GM18505 (cell line): ENCODE measurements at regions not wholly inside any gene's neighbourhood (a gene's known extent, or its start where the extent isn't known, plus 50 kb on each side); places are given as distances from the start of the nearest gene placed in this dataset.

ENCODE experiments used
- ATAC-seq: cut with Tn5 transposase; IDR thresholded peaks from one replicate; pipeline ENCODE4 v1.9.1; 2021; ENCODE audit not compliant: unreplicated experiment
- POLR2A ChIP-seq: IDR thresholded peaks from 4 replicates; pipeline ENCODE4 v1.6.1; 2011; ENCODE audit warnings: borderline replicate concordance; ENCODE audit not compliant: insufficient read depth, insufficient read length; ENCODE audit errors: extremely low read depth

DNA sequence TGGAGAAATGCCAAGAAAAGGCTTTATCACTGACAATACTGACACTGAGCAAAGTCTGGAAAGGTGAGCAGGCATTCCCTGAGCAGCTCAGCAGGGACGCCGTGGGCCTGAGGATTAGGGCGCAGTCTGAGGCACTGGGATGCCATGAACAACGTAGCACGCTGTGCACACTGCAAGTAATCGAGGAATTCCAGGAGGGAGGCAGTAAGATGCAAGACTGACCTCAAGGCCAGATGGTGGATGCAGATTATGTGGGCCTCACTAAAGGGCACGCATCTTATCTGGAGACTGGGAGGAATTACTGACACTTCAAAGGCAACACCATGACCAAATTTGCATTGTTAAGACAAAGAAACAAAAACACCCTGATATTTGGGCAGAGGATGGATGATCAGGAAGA lies 50.4 kb upstream of the OPCML start:
- no peak for ATAC-seq
- no peak for TF ChIP-seq POLR2A

DNA sequence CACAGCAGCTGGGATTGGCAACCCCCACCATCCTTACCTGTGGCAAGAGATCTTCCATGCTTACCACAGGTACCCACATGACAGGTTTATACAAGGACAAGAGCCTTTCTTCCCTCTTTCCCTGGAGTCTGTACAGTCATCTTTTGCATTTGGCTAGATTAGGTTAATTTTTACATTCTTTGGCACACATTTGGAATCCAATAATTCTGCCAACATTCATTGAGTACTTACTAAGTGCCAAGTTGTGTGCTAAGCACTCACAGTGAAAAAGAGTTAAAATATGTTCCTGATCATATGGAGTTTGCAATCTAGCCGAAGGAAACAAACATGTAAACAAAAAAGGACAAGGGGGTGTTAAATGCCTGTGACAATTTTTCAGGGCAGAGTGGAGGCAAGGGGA lies 50.0 kb upstream of the OPCML start:
- no peak for TF ChIP-seq POLR2A
- no peak for ATAC-seq
